Mesenteric fat pad (tissue), 1 donor: ENCODE measurements at regions not wholly inside any gene's neighbourhood (a gene's known extent, or its start where the extent isn't known, plus 50 kb on each side); places are given as distances from the start of the nearest gene placed in this dataset.

Experiments used
- DNase-seq: peaks from one replicate; pipeline ENCODE4 v3.0.0-alpha.2; 2020; ENCODE audit warnings: low spot score
- donor health status: DM: yes; HTN: yes; CAD: no.

- DNase-seq = no peak
These were observed 1176.4 kb downstream of the BRD1 start for GRCh38 chr22:48651036-48651890.

GRCh38 chr22:48650323-48651035 is 1177.2 kb downstream of the BRD1 start:
- no peak for DNase-seq

- no peak for DNase-seq
These were observed 1178.2 kb downstream of the BRD1 start for GRCh38 chr22:48649466-48649865.

GRCh38 chr22:48649031-48649430 is 1178.6 kb downstream of the BRD1 start:
- no peak for DNase-seq

GRCh38 chr22:48647606-48648515 is 1179.8 kb downstream of the BRD1 start:
- DNase-seq = no peak

GRCh38 chr22:48647051-48647450 is 1180.6 kb downstream of the BRD1 start:
- DNase-seq = no peak

- DNase-seq = no peak
These were observed 1181.3 kb downstream of the BRD1 start for GRCh38 chr22:48646216-48646925.

GRCh38 chr22:48645766-48646165 is 1181.9 kb downstream of the BRD1 start:
- DNase-seq = no peak

GRCh38 chr22:48644997-48645396 is 1182.7 kb downstream of the BRD1 start:
- DNase-seq = no peak

- DNase-seq = no peak
These were observed 1183.6 kb downstream of the BRD1 start for GRCh38 chr22:48644108-48644507.

GRCh38 chr22:48643066-48643731 is 1184.5 kb downstream of the BRD1 start:
- no peak for DNase-seq

GRCh38 chr22:48642550-48642949 is 1185.1 kb downstream of the BRD1 start:
- DNase-seq = no peak

- no peak for DNase-seq
These were observed 1185.7 kb downstream of the BRD1 start for GRCh38 chr22:48641906-48642475.

- DNase-seq = no peak
These were observed 1186.5 kb downstream of the BRD1 start for GRCh38 chr22:48640890-48641841.

- DNase-seq = no peak
These were observed 1187.6 kb downstream of the BRD1 start for GRCh38 chr22:48639896-48640748.

- DNase-seq = no peak
These were observed 1188.5 kb downstream of the BRD1 start for GRCh38 chr22:48639021-48639795.

- DNase-seq = no peak
These were observed 1190.4 kb downstream of the BRD1 start for GRCh38 chr22:48637231-48637630.
